ENCODE measurements at regions not wholly inside any gene's neighbourhood (a gene's known extent, or its start where the extent isn't known, plus 50 kb on each side); places are given as distances from the start of the nearest gene placed in this dataset.

DNA sequence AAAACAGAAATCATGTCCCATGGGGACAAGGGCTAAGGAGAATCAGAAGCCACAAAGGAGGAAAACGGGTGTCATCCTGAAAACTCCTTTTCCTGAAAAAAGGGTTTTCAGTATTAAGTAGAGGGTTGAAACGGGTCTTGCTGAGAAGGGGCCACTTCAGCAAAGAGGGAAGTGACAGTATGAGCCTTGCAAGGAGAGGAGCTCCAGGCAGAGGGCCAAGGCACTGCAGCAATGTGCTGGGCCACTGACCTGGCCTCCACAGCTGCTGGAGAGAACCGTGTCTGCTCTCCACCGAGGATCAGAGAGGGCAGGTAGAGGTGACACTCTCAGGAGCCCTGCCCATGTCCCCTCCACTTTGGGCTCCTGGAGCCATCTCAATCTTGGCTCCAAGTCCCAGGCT, 103.3 kb downstream of the NCOR2 start:
- H3K9ac ChIP-seq (ENCODE audit: low read length): no peak overlapping the region
- TF ChIP-seq EZH2phosphoT487 (conservative IDR thresholded peaks at IDR 0.05; ENCODE audit: low read length): no peak
- TF ChIP-seq, protein P1, sequence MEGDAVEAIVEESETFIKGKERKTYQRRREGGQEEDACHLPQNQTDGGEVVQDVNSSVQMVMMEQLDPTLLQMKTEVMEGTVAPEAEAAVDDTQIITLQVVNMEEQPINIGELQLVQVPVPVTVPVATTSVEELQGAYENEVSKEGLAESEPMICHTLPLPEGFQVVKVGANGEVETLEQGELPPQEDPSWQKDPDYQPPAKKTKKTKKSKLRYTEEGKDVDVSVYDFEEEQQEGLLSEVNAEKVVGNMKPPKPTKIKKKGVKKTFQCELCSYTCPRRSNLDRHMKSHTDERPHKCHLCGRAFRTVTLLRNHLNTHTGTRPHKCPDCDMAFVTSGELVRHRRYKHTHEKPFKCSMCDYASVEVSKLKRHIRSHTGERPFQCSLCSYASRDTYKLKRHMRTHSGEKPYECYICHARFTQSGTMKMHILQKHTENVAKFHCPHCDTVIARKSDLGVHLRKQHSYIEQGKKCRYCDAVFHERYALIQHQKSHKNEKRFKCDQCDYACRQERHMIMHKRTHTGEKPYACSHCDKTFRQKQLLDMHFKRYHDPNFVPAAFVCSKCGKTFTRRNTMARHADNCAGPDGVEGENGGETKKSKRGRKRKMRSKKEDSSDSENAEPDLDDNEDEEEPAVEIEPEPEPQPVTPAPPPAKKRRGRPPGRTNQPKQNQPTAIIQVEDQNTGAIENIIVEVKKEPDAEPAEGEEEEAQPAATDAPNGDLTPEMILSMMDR (IDR thresholded peaks at IDR 0.05; ENCODE audit: insufficient read depth, low read length, poor library complexity, severe bottlenecking): no peak
- H3K27me3 ChIP-seq (ENCODE audit: low read length): no peaks in the 10 kb centered on the region
- no peaks in the 10 kb centered on the region for H3K9me2 ChIP-seq (replicated peaks; ENCODE audit: insufficient read depth, low read length)
- H3K4me3 ChIP-seq (ENCODE audit: insufficient read depth, low read length, poor library complexity, severe bottlenecking): no peak overlapping the region
- no peaks in the 10 kb centered on the region for H4K20me1 ChIP-seq (ENCODE audit: low read depth, low read length)
- no peaks in the 10 kb centered on the region for H3F3A ChIP-seq (ENCODE audit: insufficient read depth)
- H2AFZ ChIP-seq (ENCODE audit: low read depth, low read length, severe bottlenecking): no peak overlapping the region
- no peaks in the 10 kb centered on the region for H3K36me3 ChIP-seq (ENCODE audit: low read length)
- 0 out of 2 replicates have a peak overlapping the region, but pooled peaks have one; percentile 16 for H3K27ac ChIP-seq (ENCODE audit: low read depth, low read length)
- H3K4me2 ChIP-seq (ENCODE audit: low read depth, low read length, poor library complexity, severe bottlenecking): no peak overlapping the region
- no peaks in the 10 kb centered on the region for H3K9me3 ChIP-seq (ENCODE audit: insufficient read depth, low read length)
- H3K79me2 ChIP-seq (ENCODE audit: insufficient read depth, low read length): no peaks in the 10 kb centered on the region

DNA sequence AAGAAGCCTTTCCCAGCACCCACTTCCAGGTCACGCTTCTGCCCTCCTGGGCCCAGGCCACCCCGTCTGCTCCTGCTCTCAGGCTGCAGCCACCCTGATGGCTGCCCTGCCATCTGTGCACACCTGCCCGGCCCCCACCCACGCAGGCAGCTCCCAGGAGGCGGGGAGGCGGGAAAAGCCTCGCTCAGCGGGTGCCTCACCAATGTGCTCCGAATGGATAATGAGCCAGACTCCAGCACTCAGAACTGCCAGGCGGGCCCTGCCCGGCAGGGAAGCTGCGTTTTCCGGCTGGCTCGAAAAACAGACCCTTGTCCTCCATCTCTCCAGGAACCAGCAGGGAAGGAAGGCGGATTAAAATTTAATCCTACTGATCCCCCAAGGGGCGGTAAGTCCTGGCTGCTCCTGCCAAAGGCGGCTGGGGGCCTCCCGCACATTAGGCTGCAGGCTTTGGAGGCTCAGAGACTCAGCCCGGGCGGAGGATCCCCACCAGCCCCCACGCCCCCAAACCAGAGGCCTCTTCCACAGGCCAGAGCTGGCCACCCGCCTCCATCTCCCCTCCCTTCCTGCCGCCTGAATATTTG, 104.0 kb downstream of the NCOR2 start:
- no peaks in the 10 kb centered on the region for H3K9me3 ChIP-seq (ENCODE audit: insufficient read depth, low read length)
- no peak overlapping the region for H3K9ac ChIP-seq (ENCODE audit: low read length)
- H3K4me2 ChIP-seq (ENCODE audit: low read depth, low read length, poor library complexity, severe bottlenecking): no peak overlapping the region
- H3K36me3 ChIP-seq (ENCODE audit: low read length): no peaks in the 10 kb centered on the region
- no peaks in the 10 kb centered on the region for H4K20me1 ChIP-seq (ENCODE audit: low read depth, low read length)
- no peak overlapping the region for H3K4me3 ChIP-seq (ENCODE audit: insufficient read depth, low read length, poor library complexity, severe bottlenecking)
- no peaks in the 10 kb centered on the region for H3K9me2 ChIP-seq (replicated peaks; ENCODE audit: insufficient read depth, low read length)
- H3K27me3 ChIP-seq (ENCODE audit: low read length): no peaks in the 10 kb centered on the region
- TF ChIP-seq, protein P1 (IDR thresholded peaks at IDR 0.05; ENCODE audit: insufficient read depth, low read length, poor library complexity, severe bottlenecking): no peak
- no peak for TF ChIP-seq EZH2phosphoT487 (conservative IDR thresholded peaks at IDR 0.05; ENCODE audit: low read length)
- H3K27ac ChIP-seq (ENCODE audit: low read depth, low read length): no peak overlapping the region
- no peaks in the 10 kb centered on the region for H3F3A ChIP-seq (ENCODE audit: insufficient read depth)
- H3K79me2 ChIP-seq (ENCODE audit: insufficient read depth, low read length): no peaks in the 10 kb centered on the region
- no peak overlapping the region for H2AFZ ChIP-seq (ENCODE audit: low read depth, low read length, severe bottlenecking)

DNA sequence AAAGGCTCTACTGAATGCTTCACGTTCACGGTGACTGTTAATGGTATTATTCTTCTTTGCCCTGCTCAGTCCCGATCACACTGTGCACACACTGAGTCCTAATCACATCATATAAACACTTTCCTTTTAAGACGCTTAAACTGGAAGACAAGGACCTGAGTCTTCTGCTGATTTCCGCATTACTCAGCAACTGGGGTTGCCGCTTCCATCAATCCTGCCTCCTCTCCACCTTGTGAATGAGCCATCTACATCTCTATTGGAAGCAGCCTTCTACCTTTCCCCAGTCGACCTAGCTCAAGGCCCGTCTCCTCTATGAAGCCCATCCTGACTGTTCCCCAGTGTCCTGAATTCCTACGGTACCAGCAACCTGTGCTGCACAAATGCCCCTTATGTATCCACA, 104.7 kb downstream of the NCOR2 start:
- Histone ChIP-seq H3K79me2 (ENCODE audit: insufficient read depth, low read length) (no peaks in the 10 kb centered on the region), H3K9me2 (replicated peaks; ENCODE audit: insufficient read depth, low read length) (no peaks in the 10 kb centered on the region), H3K36me3 (ENCODE audit: low read length) (no peaks in the 10 kb centered on the region), H3K27ac (ENCODE audit: low read depth, low read length) (no peak overlapping the region), H2AFZ (ENCODE audit: low read depth, low read length, severe bottlenecking) (no peak overlapping the region), H3K4me3 (ENCODE audit: insufficient read depth, low read length, poor library complexity, severe bottlenecking) (no peak overlapping the region), H3K27me3 (ENCODE audit: low read length) (no peaks in the 10 kb centered on the region), H3K9ac (ENCODE audit: low read length) (no peak overlapping the region), H4K20me1 (ENCODE audit: low read depth, low read length) (no peaks in the 10 kb centered on the region), H3K9me3 (ENCODE audit: insufficient read depth, low read length) (no peaks in the 10 kb centered on the region), H3F3A (ENCODE audit: insufficient read depth) (no peaks in the 10 kb centered on the region), H3K4me2 (ENCODE audit: low read depth, low read length, poor library complexity, severe bottlenecking) (no peak overlapping the region)
- no peak for TF ChIP-seq EZH2phosphoT487 (conservative IDR thresholded peaks at IDR 0.05; ENCODE audit: low read length)
- TF ChIP-seq, protein P1 (IDR thresholded peaks at IDR 0.05; ENCODE audit: insufficient read depth, low read length, poor library complexity, severe bottlenecking): no peak

Measured in SU-DHL-6 (cell line).